SHP77 treated with DMSO at 0.1 percent for 48 hours (cell line): ENCODE measurements at regions not wholly inside any gene's neighbourhood (a gene's known extent, or its start where the extent isn't known, plus 50 kb on each side); places are given as distances from the start of the nearest gene placed in this dataset.
"Not testable (repeated sequence)": the region's sequence is repeated elsewhere in the genome, so short reads cannot be mapped to it uniquely, and the experiment has no call there.

Experiments used
- DNase-seq: peaks from one replicate; lab custom pipeline; 2025; lab: John Stamatoyannopoulos, UW

GRCh38 chr9:7739595-7739994 is 60.0 kb downstream of the DMAC1 start:
- DNase-seq = no peak

- no peak for DNase-seq
These were observed 64.3 kb downstream of the DMAC1 start for GRCh38 chr9:7735311-7735710.

GRCh38 chr9:7730164-7730445 is 69.5 kb downstream of the DMAC1 start:
- DNase-seq = no peak

GRCh38 chr9:7729371-7730163 is 70.0 kb downstream of the DMAC1 start:
- no peak for DNase-seq

GRCh38 chr9:7721291-7721690 is 78.3 kb downstream of the DMAC1 start:
- no peak for DNase-seq

- DNase-seq = not testable (repeated sequence)
These were observed 86.5 kb downstream of the DMAC1 start for GRCh38 chr9:7713088-7713487.

GRCh38 chr9:7710686-7711085 is 88.9 kb downstream of the DMAC1 start:
- no peak for DNase-seq

- no peak for DNase-seq
These were observed 91.6 kb downstream of the DMAC1 start for GRCh38 chr9:7707934-7708333.

- DNase-seq = no peak
These were observed 95.0 kb downstream of the DMAC1 start for GRCh38 chr9:7704543-7704942.

- no peak for DNase-seq
These were observed 107.7 kb downstream of the DMAC1 start for GRCh38 chr9:7691909-7692308.

GRCh38 chr9:7690014-7690413 is 109.6 kb downstream of the DMAC1 start:
- no peak for DNase-seq

GRCh38 chr9:7688626-7689025 is 111.0 kb downstream of the DMAC1 start:
- no peak for DNase-seq

- DNase-seq = no peak
These were observed 122.9 kb downstream of the DMAC1 start for GRCh38 chr9:7676609-7677156.

GRCh38 chr9:7671847-7672246 is 127.7 kb downstream of the DMAC1 start:
- no peak for DNase-seq

GRCh38 chr9:7668541-7668940 is 131.0 kb downstream of the DMAC1 start:
- no peak for DNase-seq

GRCh38 chr9:7665874-7666273 is 133.7 kb downstream of the DMAC1 start:
- no peak for DNase-seq

- DNase-seq = no peak
These were observed 139.8 kb downstream of the DMAC1 start for GRCh38 chr9:7659766-7660165.

- no peak for DNase-seq
These were observed 142.9 kb downstream of the DMAC1 start for GRCh38 chr9:7656636-7657035.

GRCh38 chr9:7653262-7653661 is 146.3 kb downstream of the DMAC1 start:
- DNase-seq = no peak

GRCh38 chr9:7640231-7640630 is 159.3 kb downstream of the DMAC1 start:
- DNase-seq = no peak

- no peak for DNase-seq
These were observed 160.1 kb downstream of the DMAC1 start for GRCh38 chr9:7639471-7639870.

GRCh38 chr9:7636838-7637467 is 162.6 kb downstream of the DMAC1 start:
- no peak for DNase-seq

- no peak for DNase-seq
These were observed 163.3 kb downstream of the DMAC1 start for GRCh38 chr9:7636309-7636708.

GRCh38 chr9:7626571-7627029 is 173.0 kb downstream of the DMAC1 start:
- DNase-seq = not testable (repeated sequence)
